Neural cell (in vitro differentiated cells): ENCODE measurements at regions not wholly inside any gene's neighbourhood (a gene's known extent, or its start where the extent isn't known, plus 50 kb on each side); places are given as distances from the start of the nearest gene placed in this dataset.

Source experiments
- H2AFZ ChIP-seq: fragments of 200-600, 300-800 bp; sonication (generic), shearing (Covaris generic); 2 replicates; pipeline ENCODE4 v1.6.0; 2014; ENCODE audit warnings: low read depth, mild to moderate bottlenecking, antibody characterized with exemption, low read length, moderate library complexity
- H3F3A ChIP-seq: fragments of 200-600 bp; shearing (Covaris generic); 2 replicates; pipeline ENCODE4 v1.6.1; 2016; ENCODE audit warnings: mild to moderate bottlenecking, moderate library complexity, mixed read lengths, antibody characterized with exemption, low read length; ENCODE audit not compliant: insufficient read depth, poor library complexity, severe bottlenecking
- H3K27ac ChIP-seq: fragments of 200-600, 300-800 bp; sonication (generic), shearing (Covaris generic); 2 replicates; pipeline ENCODE4 v1.5.1; 2014; ENCODE audit warnings: mild to moderate bottlenecking, low read length, moderate library complexity
- H3K27me3 ChIP-seq: fragments of 300-800, 200-600 bp; sonication (generic), shearing (Covaris generic); 2 replicates; pipeline ENCODE4 v1.6.0; 2014; ENCODE audit warnings: mild to moderate bottlenecking, low read depth, low read length, moderate library complexity; ENCODE audit not compliant: insufficient read depth
- H3K36me3 ChIP-seq: fragments of 300-800, 200-600 bp; sonication (generic), shearing (Covaris generic); 2 replicates; pipeline ENCODE4 v1.5.1; 2014; ENCODE audit warnings: mild to moderate bottlenecking, antibody characterized with exemption, low read length, moderate library complexity; ENCODE audit not compliant: insufficient read depth
- H3K4me2 ChIP-seq: fragments of 300-800, 200-600 bp; sonication (generic), shearing (Covaris generic); 2 replicates; pipeline ENCODE4 v1.6.0; 2014; ENCODE audit warnings: mild to moderate bottlenecking, low read length
- H3K4me3 ChIP-seq: fragments of 300-800, 200-600 bp; sonication (generic), shearing (Covaris generic); 2 replicates; pipeline ENCODE4 v1.5.1; 2014; ENCODE audit warnings: mild to moderate bottlenecking, low read length, moderate library complexity
- H3K79me2 ChIP-seq: fragments of 200-600 bp; shearing (Covaris generic); replicated peaks from 2 replicates; pipeline ENCODE4 v1.6.0; 2014; ENCODE audit warnings: mild to moderate bottlenecking, low read length, moderate library complexity; ENCODE audit not compliant: insufficient read depth
- H3K9ac ChIP-seq: fragments of 300-800, 200-600 bp; sonication (generic), shearing (Covaris generic); 2 replicates; pipeline ENCODE4 v1.6.1; 2016; ENCODE audit warnings: mild to moderate bottlenecking, low read length, mixed read lengths
- H3K9me2 ChIP-seq: fragments of 200-600 bp; shearing (Covaris generic); 2 replicates; pipeline ENCODE4 v1.6.1; 2016; ENCODE audit warnings: mild to moderate bottlenecking, low read length, mixed read lengths; ENCODE audit not compliant: insufficient read depth
- H3K9me3 ChIP-seq: fragments of 200-600, 300-800 bp; sonication (generic), shearing (Covaris generic); 2 replicates; pipeline ENCODE4 v1.6.1; 2016; ENCODE audit warnings: mild to moderate bottlenecking, mixed run types, low read length, moderate library complexity, mixed read lengths
- H4K20me1 ChIP-seq: fragments of 200-600 bp; shearing (Covaris generic); 2 replicates; pipeline ENCODE4 v1.6.1; 2016; ENCODE audit warnings: mild to moderate bottlenecking, mixed run types; ENCODE audit not compliant: insufficient read depth
- EP300 ChIP-seq: fragments of 450-650 bp; conservative IDR thresholded peaks from 2 replicates; pipeline ENCODE4 v1.6.1; 2014; ENCODE audit warnings: antibody characterized with exemption, mild to moderate bottlenecking, moderate library complexity; ENCODE audit not compliant: poor library complexity, severe bottlenecking
- EZH2 ChIP-seq: fragments of 200-600, 300-800 bp; shearing (Covaris generic), sonication (generic); IDR thresholded peaks from 2 replicates; pipeline ENCODE4 v1.6.1; 2014; ENCODE audit warnings: antibody characterized with exemption, low read length, borderline replicate concordance, mild to moderate bottlenecking; ENCODE audit not compliant: insufficient read depth, poor library complexity, severe bottlenecking
- MXI1 ChIP-seq: fragments of 450-650 bp; conservative IDR thresholded peaks from 2 replicates; pipeline ENCODE4 v1.6.1; 2014; ENCODE audit warnings: antibody characterized with exemption, mild to moderate bottlenecking; ENCODE audit not compliant: poor library complexity, severe bottlenecking
- POLR2AphosphoS5 ChIP-seq: IDR thresholded peaks from 2 replicates; pipeline ENCODE4 v1.6.1; 2012
- RAD21 ChIP-seq: fragments of 450-650 bp; conservative IDR thresholded peaks from 2 replicates; pipeline ENCODE4 v1.6.1; 2014; ENCODE audit warnings: antibody characterized with exemption, mild to moderate bottlenecking, moderate library complexity
- SMC3 ChIP-seq: fragments of 450-650 bp; conservative IDR thresholded peaks from 2 replicates; pipeline ENCODE4 v1.6.1; 2014; ENCODE audit warnings: antibody characterized with exemption, mild to moderate bottlenecking, moderate library complexity; ENCODE audit not compliant: poor library complexity
- TAF1 ChIP-seq: IDR thresholded peaks from 2 replicates; pipeline ENCODE4 v1.6.1; 2012; ENCODE audit warnings: low read depth
- TF ChIP-seq, protein P1 (sequence below): fragments of 450-650 bp; IDR thresholded peaks from 2 replicates; pipeline ENCODE4 v1.5.1; 2014; ENCODE audit warnings: antibody characterized with exemption, mild to moderate bottlenecking, moderate library complexity; ENCODE audit not compliant: poor library complexity, severe bottlenecking
- TF ChIP-seq, protein P2 (sequence below): IDR thresholded peaks from 2 replicates; pipeline ENCODE4 v1.6.1; 2012; ENCODE audit warnings: borderline replicate concordance

DNA sequence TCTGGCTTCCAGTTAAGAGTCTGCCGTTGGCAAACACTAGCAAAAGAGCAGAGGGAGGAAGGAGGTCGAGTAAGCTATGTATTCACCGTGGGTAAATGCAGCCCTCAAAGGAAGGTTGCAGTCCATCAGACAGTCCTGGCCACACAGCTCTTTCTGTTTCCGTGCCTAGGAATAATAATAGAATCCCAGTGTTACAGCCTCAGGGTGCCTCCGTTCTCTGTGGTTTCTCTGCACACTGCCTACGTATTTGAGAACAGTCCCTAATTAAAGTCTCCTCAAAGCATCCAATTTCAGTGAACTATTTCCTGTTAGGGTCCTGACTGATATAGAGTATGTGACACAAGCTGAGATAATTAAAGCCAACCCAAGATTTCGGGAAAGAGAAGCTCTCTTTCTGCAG is 176.7 kb downstream of the GPAM start:
- H3F3A ChIP-seq, result no peaks in the 10 kb centered on the region
- no peaks in the 10 kb centered on the region for H3K36me3 ChIP-seq
- no peak overlapping the region for H3K27ac ChIP-seq
- no peak overlapping the region for H3K9ac ChIP-seq
- H3K4me2 ChIP-seq, result no peak overlapping the region
- no peaks in the 10 kb centered on the region for H3K9me3 ChIP-seq
- no peaks in the 10 kb centered on the region for H3K9me2 ChIP-seq
- no peaks in the 10 kb centered on the region for H3K27me3 ChIP-seq
- no peaks in the 10 kb centered on the region for H3K79me2 ChIP-seq
- H4K20me1 ChIP-seq, result no peaks in the 10 kb centered on the region
- no peak overlapping the region for H3K4me3 ChIP-seq
- no peak for TF ChIP-seq EZH2
- TF ChIP-seq, protein P1, sequence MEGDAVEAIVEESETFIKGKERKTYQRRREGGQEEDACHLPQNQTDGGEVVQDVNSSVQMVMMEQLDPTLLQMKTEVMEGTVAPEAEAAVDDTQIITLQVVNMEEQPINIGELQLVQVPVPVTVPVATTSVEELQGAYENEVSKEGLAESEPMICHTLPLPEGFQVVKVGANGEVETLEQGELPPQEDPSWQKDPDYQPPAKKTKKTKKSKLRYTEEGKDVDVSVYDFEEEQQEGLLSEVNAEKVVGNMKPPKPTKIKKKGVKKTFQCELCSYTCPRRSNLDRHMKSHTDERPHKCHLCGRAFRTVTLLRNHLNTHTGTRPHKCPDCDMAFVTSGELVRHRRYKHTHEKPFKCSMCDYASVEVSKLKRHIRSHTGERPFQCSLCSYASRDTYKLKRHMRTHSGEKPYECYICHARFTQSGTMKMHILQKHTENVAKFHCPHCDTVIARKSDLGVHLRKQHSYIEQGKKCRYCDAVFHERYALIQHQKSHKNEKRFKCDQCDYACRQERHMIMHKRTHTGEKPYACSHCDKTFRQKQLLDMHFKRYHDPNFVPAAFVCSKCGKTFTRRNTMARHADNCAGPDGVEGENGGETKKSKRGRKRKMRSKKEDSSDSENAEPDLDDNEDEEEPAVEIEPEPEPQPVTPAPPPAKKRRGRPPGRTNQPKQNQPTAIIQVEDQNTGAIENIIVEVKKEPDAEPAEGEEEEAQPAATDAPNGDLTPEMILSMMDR, result no peak
- no peak for TF ChIP-seq POLR2AphosphoS5
- TF ChIP-seq, protein P2, sequence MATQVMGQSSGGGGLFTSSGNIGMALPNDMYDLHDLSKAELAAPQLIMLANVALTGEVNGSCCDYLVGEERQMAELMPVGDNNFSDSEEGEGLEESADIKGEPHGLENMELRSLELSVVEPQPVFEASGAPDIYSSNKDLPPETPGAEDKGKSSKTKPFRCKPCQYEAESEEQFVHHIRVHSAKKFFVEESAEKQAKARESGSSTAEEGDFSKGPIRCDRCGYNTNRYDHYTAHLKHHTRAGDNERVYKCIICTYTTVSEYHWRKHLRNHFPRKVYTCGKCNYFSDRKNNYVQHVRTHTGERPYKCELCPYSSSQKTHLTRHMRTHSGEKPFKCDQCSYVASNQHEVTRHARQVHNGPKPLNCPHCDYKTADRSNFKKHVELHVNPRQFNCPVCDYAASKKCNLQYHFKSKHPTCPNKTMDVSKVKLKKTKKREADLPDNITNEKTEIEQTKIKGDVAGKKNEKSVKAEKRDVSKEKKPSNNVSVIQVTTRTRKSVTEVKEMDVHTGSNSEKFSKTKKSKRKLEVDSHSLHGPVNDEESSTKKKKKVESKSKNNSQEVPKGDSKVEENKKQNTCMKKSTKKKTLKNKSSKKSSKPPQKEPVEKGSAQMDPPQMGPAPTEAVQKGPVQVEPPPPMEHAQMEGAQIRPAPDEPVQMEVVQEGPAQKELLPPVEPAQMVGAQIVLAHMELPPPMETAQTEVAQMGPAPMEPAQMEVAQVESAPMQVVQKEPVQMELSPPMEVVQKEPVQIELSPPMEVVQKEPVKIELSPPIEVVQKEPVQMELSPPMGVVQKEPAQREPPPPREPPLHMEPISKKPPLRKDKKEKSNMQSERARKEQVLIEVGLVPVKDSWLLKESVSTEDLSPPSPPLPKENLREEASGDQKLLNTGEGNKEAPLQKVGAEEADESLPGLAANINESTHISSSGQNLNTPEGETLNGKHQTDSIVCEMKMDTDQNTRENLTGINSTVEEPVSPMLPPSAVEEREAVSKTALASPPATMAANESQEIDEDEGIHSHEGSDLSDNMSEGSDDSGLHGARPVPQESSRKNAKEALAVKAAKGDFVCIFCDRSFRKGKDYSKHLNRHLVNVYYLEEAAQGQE, result no peak
- TF ChIP-seq TAF1, result no peak
- TF ChIP-seq SMC3, result no peak
- no peak for TF ChIP-seq MXI1
- no peak for TF ChIP-seq EP300
- no peak for TF ChIP-seq RAD21
- no peak overlapping the region for H2AFZ ChIP-seq

DNA sequence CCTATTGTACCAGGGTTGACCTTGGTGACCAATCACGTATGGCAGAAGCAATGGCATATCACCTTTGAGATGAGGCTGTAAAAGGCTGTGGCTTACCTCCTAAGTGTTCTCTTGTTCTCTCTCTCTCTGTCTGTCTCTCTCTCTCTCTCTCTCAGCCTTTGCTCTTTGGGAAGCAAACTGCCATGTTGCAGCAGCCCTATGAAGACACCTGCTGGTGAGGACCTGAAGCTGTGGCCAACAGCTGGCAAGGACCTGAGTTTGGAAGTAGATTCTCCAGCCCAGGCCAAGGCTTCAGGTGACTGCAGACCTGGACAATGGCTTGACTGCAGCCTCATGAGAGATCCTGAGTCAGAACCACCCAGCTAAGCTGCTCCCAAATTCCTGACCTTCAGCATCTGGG is 161.4 kb downstream of the GPAM start:
- Histone ChIP-seq H3F3A (no peaks in the 10 kb centered on the region), H3K27ac (no peak overlapping the region), H3K9me3 (no peaks in the 10 kb centered on the region), H3K9ac (no peak overlapping the region), H3K36me3 (no peaks in the 10 kb centered on the region), H3K9me2 (no peaks in the 10 kb centered on the region), H3K27me3 (no peaks in the 10 kb centered on the region), H3K4me3 (no peak overlapping the region), H4K20me1 (no peaks in the 10 kb centered on the region), H2AFZ (no peak overlapping the region), H3K4me2 (no peak overlapping the region), H3K79me2 (no peaks in the 10 kb centered on the region)
- TF ChIP-seq SMC3 (no peak), MXI1 (no peak), RAD21 (no peak), EZH2 (no peak), POLR2AphosphoS5 (no peak), TAF1 (no peak), EP300 (no peak)
- TF ChIP-seq, protein P1, result no peak
- TF ChIP-seq, protein P2, result no peak
